ENCODE measurements at regions not wholly inside any gene's neighbourhood (a gene's known extent, or its start where the extent isn't known, plus 50 kb on each side); places are given as distances from the start of the nearest gene placed in this dataset.

DNA sequence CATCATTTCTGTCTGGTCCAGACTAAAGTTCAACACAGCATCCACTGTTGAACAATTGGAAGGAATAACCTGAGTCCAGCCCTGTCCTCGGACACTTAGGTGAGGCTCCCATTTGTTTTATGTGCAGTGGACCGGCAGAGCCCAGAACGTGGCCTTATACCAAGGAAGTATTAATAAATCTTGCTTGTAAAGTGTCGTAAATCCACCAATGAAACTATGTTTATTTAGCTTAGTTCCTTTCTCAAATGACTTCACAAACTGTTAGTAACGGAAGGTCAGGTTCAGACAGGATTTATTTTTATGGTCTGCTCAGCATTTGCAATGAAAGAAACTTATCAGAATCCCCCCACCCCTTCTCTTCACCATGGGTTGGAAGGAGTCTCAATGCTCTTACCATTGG, 149.5 kb downstream of the PCSK1 start:
- H3K27ac ChIP-seq (replicated peaks), result no peak overlapping the region
- DNase-seq (ENCODE audit: low read depth in 1 of 2, low spot score in 1 of 2), result no peak
- TF ChIP-seq, protein P1, sequence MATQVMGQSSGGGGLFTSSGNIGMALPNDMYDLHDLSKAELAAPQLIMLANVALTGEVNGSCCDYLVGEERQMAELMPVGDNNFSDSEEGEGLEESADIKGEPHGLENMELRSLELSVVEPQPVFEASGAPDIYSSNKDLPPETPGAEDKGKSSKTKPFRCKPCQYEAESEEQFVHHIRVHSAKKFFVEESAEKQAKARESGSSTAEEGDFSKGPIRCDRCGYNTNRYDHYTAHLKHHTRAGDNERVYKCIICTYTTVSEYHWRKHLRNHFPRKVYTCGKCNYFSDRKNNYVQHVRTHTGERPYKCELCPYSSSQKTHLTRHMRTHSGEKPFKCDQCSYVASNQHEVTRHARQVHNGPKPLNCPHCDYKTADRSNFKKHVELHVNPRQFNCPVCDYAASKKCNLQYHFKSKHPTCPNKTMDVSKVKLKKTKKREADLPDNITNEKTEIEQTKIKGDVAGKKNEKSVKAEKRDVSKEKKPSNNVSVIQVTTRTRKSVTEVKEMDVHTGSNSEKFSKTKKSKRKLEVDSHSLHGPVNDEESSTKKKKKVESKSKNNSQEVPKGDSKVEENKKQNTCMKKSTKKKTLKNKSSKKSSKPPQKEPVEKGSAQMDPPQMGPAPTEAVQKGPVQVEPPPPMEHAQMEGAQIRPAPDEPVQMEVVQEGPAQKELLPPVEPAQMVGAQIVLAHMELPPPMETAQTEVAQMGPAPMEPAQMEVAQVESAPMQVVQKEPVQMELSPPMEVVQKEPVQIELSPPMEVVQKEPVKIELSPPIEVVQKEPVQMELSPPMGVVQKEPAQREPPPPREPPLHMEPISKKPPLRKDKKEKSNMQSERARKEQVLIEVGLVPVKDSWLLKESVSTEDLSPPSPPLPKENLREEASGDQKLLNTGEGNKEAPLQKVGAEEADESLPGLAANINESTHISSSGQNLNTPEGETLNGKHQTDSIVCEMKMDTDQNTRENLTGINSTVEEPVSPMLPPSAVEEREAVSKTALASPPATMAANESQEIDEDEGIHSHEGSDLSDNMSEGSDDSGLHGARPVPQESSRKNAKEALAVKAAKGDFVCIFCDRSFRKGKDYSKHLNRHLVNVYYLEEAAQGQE (IDR thresholded peaks at IDR 0.05; ENCODE audit: insufficient replicate concordance, low read depth), result no peak
- TF ChIP-seq GABPA (IDR thresholded peaks at IDR 0.05; ENCODE audit: low read depth) (no peak), SPI1 (IDR thresholded peaks at IDR 0.05; ENCODE audit: borderline replicate concordance, low read depth) (no peak), POLR2AphosphoS5 (IDR thresholded peaks at IDR 0.05; ENCODE audit: low read depth) (no peak)
- TF ChIP-seq, protein P2, sequence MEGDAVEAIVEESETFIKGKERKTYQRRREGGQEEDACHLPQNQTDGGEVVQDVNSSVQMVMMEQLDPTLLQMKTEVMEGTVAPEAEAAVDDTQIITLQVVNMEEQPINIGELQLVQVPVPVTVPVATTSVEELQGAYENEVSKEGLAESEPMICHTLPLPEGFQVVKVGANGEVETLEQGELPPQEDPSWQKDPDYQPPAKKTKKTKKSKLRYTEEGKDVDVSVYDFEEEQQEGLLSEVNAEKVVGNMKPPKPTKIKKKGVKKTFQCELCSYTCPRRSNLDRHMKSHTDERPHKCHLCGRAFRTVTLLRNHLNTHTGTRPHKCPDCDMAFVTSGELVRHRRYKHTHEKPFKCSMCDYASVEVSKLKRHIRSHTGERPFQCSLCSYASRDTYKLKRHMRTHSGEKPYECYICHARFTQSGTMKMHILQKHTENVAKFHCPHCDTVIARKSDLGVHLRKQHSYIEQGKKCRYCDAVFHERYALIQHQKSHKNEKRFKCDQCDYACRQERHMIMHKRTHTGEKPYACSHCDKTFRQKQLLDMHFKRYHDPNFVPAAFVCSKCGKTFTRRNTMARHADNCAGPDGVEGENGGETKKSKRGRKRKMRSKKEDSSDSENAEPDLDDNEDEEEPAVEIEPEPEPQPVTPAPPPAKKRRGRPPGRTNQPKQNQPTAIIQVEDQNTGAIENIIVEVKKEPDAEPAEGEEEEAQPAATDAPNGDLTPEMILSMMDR (IDR thresholded peaks at IDR 0.05; ENCODE audit: insufficient read depth, low read length), result no peak
- no peak overlapping the region for H3K4me3 ChIP-seq (replicated peaks; ENCODE audit: insufficient read depth, low read length)
- no peaks in the 10 kb centered on the region for H3K27me3 ChIP-seq (ENCODE audit: insufficient read depth, poor library complexity, severe bottlenecking)

DNA sequence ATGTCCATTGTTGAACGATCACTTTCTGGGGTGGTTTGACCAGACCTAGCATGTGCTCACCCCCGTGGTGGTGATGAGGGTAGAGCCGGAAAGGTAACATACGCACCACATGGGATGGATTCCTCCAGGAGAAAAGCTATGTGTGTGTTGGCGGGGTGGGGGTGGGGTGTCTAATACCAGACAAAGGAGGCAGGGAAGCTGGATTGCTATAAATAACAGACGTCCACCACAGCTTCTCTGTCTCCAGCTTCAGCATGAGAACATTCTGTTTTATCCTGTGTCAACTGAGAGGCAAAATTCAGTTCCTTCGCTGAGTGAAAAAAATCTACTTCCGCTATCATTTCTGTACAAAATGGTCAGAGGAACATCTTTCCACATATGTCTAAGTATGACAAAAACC, 151.0 kb downstream of the PCSK1 start:
- TF ChIP-seq GABPA (IDR thresholded peaks at IDR 0.05; ENCODE audit: low read depth) (no peak), POLR2AphosphoS5 (IDR thresholded peaks at IDR 0.05; ENCODE audit: low read depth) (no peak), SPI1 (IDR thresholded peaks at IDR 0.05; ENCODE audit: borderline replicate concordance, low read depth) (no peak)
- TF ChIP-seq, protein P1 (IDR thresholded peaks at IDR 0.05; ENCODE audit: insufficient replicate concordance, low read depth), result no peak
- TF ChIP-seq, protein P2 (IDR thresholded peaks at IDR 0.05; ENCODE audit: insufficient read depth, low read length), result no peak
- Histone ChIP-seq H3K27me3 (ENCODE audit: insufficient read depth, poor library complexity, severe bottlenecking) (no peaks in the 10 kb centered on the region), H3K27ac (replicated peaks) (no peak overlapping the region), H3K4me3 (replicated peaks; ENCODE audit: insufficient read depth, low read length) (no peak overlapping the region)
- DNase-seq (ENCODE audit: low read depth in 1 of 2, low spot score in 1 of 2), result no peak

DNA sequence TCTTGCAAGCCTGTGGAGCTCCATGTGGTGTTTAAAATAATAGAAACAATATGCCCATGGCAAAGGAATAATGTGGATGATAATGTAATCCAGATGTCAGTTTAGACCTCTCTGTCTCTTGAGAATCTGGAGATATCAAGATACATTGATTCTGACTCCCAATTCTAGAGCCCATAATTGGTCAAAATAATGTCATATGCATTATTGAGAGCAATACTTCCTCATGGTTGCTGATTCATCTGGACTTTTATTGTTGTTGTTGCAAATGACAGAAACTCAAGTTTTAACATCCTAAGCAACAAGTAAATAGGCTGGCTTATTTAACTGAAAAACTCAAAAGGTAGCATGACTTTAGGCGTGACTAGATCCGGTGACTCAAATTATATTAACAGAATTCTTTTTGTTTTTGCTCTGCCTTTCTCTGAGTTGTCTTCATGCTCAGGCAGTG, 152.1 kb downstream of the PCSK1 start:
- Histone ChIP-seq H3K4me3 (replicated peaks; ENCODE audit: insufficient read depth, low read length) (no peak overlapping the region), H3K27ac (replicated peaks) (no peak overlapping the region)
- TF ChIP-seq, protein P2 (IDR thresholded peaks at IDR 0.05; ENCODE audit: insufficient read depth, low read length), result no peak
- no peak for TF ChIP-seq SPI1 (IDR thresholded peaks at IDR 0.05; ENCODE audit: borderline replicate concordance, low read depth)
- no peak for TF ChIP-seq POLR2AphosphoS5 (IDR thresholded peaks at IDR 0.05; ENCODE audit: low read depth)

More for the DNA sequence above, 152.1 kb downstream of the PCSK1 start:
- DNase-seq (ENCODE audit: low read depth in 1 of 2, low spot score in 1 of 2), result no peak
- H3K27me3 ChIP-seq (ENCODE audit: insufficient read depth, poor library complexity, severe bottlenecking), result no peaks in the 10 kb centered on the region
